MM.1S (cell line): ENCODE measurements at regions not wholly inside any gene's neighbourhood (a gene's known extent, or its start where the extent isn't known, plus 50 kb on each side); places are given as distances from the start of the nearest gene placed in this dataset.

ENCODE experiments used
- DNase-seq: peaks from one replicate; pipeline ENCODE4 v3.0.0-alpha.2; 2015
- H2AFZ ChIP-seq: fragments of 300-600 bp; sonication (generic); 2 replicates; pipeline ENCODE4 v1.6.0; 2016; ENCODE audit warnings: antibody characterized with exemption, low read length
- H3F3A ChIP-seq: fragments of 300-600 bp; sonication (generic); 2 replicates; pipeline ENCODE4 v1.6.1; 2016; ENCODE audit warnings: mild to moderate bottlenecking, antibody characterized with exemption, low read length, moderate library complexity, mixed read lengths; ENCODE audit not compliant: insufficient read depth
- H3K27ac ChIP-seq: fragments of 300-600 bp; sonication (generic); 2 replicates; pipeline ENCODE4 v1.5.1; 2016; ENCODE audit warnings: mild to moderate bottlenecking, low read length
- H3K27me3 ChIP-seq: fragments of 300-600 bp; sonication (generic); replicated peaks from 2 replicates; pipeline ENCODE4 v1.6.0; 2016; ENCODE audit warnings: low read length; ENCODE audit not compliant: insufficient read depth
- H3K36me3 ChIP-seq: fragments of 300-600 bp; sonication (generic); replicated peaks from 2 replicates; pipeline ENCODE4 v1.6.1; 2016; ENCODE audit warnings: mild to moderate bottlenecking, low read length, mixed read lengths; ENCODE audit not compliant: insufficient read depth
- H3K4me1 ChIP-seq: fragments of 300-600 bp; sonication (generic); 2 replicates; pipeline ENCODE4 v1.6.1; 2016; ENCODE audit warnings: low read length, mixed read lengths
- H3K4me2 ChIP-seq: fragments of 300-600 bp; sonication (generic); 2 replicates; pipeline ENCODE4 v1.6.0; 2016; ENCODE audit warnings: low read depth, low read length
- H3K4me3 ChIP-seq: fragments of 300-600 bp; sonication (generic); 2 replicates; pipeline ENCODE4 v1.5.1; 2016; ENCODE audit warnings: low read length, mixed read lengths
- H3K79me2 ChIP-seq: fragments of 300-600 bp; sonication (generic); 2 replicates; pipeline ENCODE4 v1.6.1; 2016; ENCODE audit warnings: mixed run types, low read length, mixed read lengths
- H3K9ac ChIP-seq: fragments of 300-600 bp; sonication (generic); 2 replicates; pipeline ENCODE4 v1.6.1; 2016; ENCODE audit warnings: low read length, mixed read lengths
- H3K9me2 ChIP-seq: fragments of 300-600 bp; sonication (generic); replicated peaks from 2 replicates; pipeline ENCODE4 v1.6.1; 2016; ENCODE audit warnings: mild to moderate bottlenecking, low read length, mixed read lengths; ENCODE audit not compliant: insufficient read depth
- H3K9me3 ChIP-seq: fragments of 300-600 bp; sonication (generic); replicated peaks from 2 replicates; pipeline ENCODE4 v1.6.1; 2016; ENCODE audit warnings: mild to moderate bottlenecking, low read length, mixed read lengths; ENCODE audit not compliant: insufficient read depth
- H4K20me1 ChIP-seq: fragments of 300-600 bp; sonication (generic); 2 replicates; pipeline ENCODE4 v1.6.1; 2016; ENCODE audit warnings: mild to moderate bottlenecking, low read length, moderate library complexity, mixed read lengths; ENCODE audit not compliant: insufficient read depth
- EZH2 ChIP-seq: fragments of 300-600 bp; sonication (generic); optimal IDR thresholded peaks from 2 replicates; pipeline ENCODE3; 2017; ENCODE audit warnings: low read depth, mild to moderate bottlenecking, antibody characterized with exemption, low read length, mixed read lengths
- EZH2phosphoT487 ChIP-seq: fragments of 300-600 bp; sonication (generic); IDR thresholded peaks from 2 replicates; pipeline ENCODE4 v1.6.1; 2018; ENCODE audit warnings: antibody characterized with exemption, low read length
- TF ChIP-seq, protein P1 (sequence below): fragments of 300-600 bp; sonication (generic); IDR thresholded peaks from 2 replicates; pipeline ENCODE4 v1.5.1; 2016; ENCODE audit warnings: antibody characterized with exemption, low read length, mixed read lengths

DNA sequence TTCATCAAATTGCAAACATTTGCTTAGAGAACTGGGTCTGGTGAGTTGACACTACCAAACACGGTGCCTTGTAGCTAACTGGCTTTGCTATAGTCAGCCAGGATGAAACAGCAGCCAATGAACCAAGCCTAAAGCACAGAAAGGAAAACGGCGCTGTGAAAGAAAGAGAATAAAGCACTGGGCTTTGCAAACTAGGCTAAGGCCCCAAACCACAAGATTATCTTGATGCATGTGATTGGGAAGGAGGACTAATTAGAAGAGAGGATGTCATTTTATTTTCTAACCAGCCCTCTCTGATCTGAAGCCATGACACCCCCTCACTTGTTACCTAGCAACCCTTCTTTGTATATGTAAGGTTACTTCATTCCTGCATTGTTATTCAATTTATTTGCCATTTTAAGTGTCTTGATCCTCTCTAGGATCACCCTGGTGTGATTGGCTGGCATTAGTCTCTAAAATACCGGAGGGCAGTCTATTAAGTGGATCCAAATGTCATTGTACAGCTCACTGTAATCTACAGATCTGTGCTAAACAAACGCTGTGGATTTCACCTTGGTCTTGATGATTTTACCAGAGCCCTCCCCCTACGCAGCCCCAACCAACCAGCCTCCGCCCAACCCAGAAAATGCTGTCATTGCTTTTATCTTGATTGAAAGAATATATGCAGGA, 395.4 kb upstream of the ACVR2A start:
- no peak overlapping the region for H2AFZ ChIP-seq
- no peaks in the 10 kb centered on the region for H3K9me2 ChIP-seq
- no peaks in the 10 kb centered on the region for H3K9me3 ChIP-seq
- H3K27me3 ChIP-seq: no peaks in the 10 kb centered on the region
- no peak overlapping the region for H3K9ac ChIP-seq
- TF ChIP-seq, protein P1, sequence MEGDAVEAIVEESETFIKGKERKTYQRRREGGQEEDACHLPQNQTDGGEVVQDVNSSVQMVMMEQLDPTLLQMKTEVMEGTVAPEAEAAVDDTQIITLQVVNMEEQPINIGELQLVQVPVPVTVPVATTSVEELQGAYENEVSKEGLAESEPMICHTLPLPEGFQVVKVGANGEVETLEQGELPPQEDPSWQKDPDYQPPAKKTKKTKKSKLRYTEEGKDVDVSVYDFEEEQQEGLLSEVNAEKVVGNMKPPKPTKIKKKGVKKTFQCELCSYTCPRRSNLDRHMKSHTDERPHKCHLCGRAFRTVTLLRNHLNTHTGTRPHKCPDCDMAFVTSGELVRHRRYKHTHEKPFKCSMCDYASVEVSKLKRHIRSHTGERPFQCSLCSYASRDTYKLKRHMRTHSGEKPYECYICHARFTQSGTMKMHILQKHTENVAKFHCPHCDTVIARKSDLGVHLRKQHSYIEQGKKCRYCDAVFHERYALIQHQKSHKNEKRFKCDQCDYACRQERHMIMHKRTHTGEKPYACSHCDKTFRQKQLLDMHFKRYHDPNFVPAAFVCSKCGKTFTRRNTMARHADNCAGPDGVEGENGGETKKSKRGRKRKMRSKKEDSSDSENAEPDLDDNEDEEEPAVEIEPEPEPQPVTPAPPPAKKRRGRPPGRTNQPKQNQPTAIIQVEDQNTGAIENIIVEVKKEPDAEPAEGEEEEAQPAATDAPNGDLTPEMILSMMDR: no peak
- TF ChIP-seq EZH2phosphoT487 (no peak), EZH2 (no peak)
- no peak overlapping the region for H3K27ac ChIP-seq
- H4K20me1 ChIP-seq: no peaks in the 10 kb centered on the region
- H3K36me3 ChIP-seq: no peaks in the 10 kb centered on the region
- H3K79me2 ChIP-seq: no peaks in the 10 kb centered on the region
- no peak overlapping the region for H3K4me2 ChIP-seq
- no peaks in the 10 kb centered on the region for H3F3A ChIP-seq
- DNase-seq: no peak
- H3K4me1 ChIP-seq: no peaks in the 10 kb centered on the region
- no peak overlapping the region for H3K4me3 ChIP-seq

DNA sequence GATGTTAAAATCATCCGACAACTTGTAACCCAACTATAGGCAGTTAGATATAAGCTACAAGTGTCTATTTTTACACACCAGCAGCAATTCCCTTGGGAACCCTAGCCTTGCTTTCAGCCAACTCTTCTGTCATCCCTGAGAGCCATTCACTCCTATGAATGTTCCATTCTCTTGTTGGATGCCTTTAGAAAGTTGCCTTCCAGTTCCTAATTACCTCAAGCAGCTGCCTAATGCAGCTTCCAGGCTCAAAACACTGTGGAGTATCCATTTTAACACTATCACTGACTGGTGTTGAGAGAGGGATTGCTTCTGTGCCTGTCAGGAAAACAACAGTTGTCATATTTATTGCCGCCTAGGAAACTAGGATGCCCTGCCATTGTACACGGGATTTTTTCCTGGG, 402.0 kb upstream of the ACVR2A start:
- TF ChIP-seq, protein P1: no peak
- TF ChIP-seq EZH2: no peak
- no peak for TF ChIP-seq EZH2phosphoT487
- H2AFZ ChIP-seq: no peak overlapping the region
- no peaks in the 10 kb centered on the region for H3K36me3 ChIP-seq
- no peak overlapping the region for H3K4me2 ChIP-seq
- H3K4me1 ChIP-seq: no peaks in the 10 kb centered on the region
- no peak overlapping the region for H3K4me3 ChIP-seq
- no peak overlapping the region for H3K27ac ChIP-seq
- no peak for DNase-seq
- no peaks in the 10 kb centered on the region for H4K20me1 ChIP-seq
- H3K9me3 ChIP-seq: no peaks in the 10 kb centered on the region
- no peaks in the 10 kb centered on the region for H3F3A ChIP-seq
- no peaks in the 10 kb centered on the region for H3K9me2 ChIP-seq
- H3K9ac ChIP-seq: no peak overlapping the region
- no peaks in the 10 kb centered on the region for H3K79me2 ChIP-seq
- no peaks in the 10 kb centered on the region for H3K27me3 ChIP-seq

DNA sequence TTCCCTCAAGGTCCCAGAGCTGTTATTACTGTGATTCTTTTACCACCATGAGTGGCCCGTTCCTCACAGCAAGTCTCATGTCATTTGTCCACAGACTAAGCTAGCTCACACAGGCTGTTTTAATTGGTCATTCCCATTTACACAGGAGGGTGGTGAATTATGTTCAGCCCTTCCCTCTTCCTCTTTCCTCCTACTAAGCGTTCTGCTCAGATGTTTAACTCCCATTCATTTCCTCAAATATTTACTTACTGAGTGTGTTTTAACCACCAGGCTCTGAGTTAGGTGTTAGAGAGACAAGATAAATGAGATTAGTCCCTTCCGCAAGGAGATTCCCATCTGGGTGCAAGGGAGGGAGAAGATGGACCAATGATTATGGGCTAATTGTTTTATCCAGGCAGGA, 403.6 kb upstream of the ACVR2A start:
- no peaks in the 10 kb centered on the region for H3K9me2 ChIP-seq

More for the DNA sequence above, 403.6 kb upstream of the ACVR2A start:
- no peak overlapping the region for H2AFZ ChIP-seq
- no peak overlapping the region for H3K9ac ChIP-seq
- no peak overlapping the region for H3K4me2 ChIP-seq
- no peak overlapping the region for H3K27ac ChIP-seq
- H3K79me2 ChIP-seq: no peaks in the 10 kb centered on the region
- TF ChIP-seq EZH2phosphoT487 (no peak), EZH2 (no peak)
- TF ChIP-seq, protein P1: no peak
- H3K4me1 ChIP-seq: no peaks in the 10 kb centered on the region
- H3K4me3 ChIP-seq: no peak overlapping the region
- no peaks in the 10 kb centered on the region for H3F3A ChIP-seq
- H4K20me1 ChIP-seq: no peaks in the 10 kb centered on the region
- no peaks in the 10 kb centered on the region for H3K36me3 ChIP-seq
- no peaks in the 10 kb centered on the region for H3K27me3 ChIP-seq
- no peaks in the 10 kb centered on the region for H3K9me3 ChIP-seq
- DNase-seq: no peak
